ENCODE measurements at regions not wholly inside any gene's neighbourhood (a gene's known extent, or its start where the extent isn't known, plus 50 kb on each side); places are given as distances from the start of the nearest gene placed in this dataset.

DNA sequence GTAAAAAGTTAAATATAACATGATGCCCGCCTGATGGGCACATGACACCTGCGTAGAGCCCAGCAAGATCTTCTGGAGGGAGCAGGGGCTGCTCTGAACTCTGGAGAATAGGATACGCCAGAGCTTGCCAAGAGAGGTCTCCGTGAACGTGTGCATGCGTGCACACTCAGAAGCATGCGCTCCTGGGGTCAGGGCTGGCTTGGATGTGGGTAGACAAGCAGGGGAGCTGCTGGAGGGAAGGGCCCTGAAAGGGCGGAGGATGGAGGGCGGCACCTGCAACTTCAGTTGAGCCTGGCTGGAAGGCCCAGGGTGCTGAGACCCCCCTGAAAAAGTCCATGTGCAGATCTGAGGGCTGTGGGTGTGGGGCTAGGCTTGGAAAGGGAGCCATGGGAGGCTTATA lies 828.4 kb upstream of the SALL3 start:
- H3K4me3 ChIP-seq (ENCODE audit: low read depth, low read length): no peak overlapping the region
- DNase-seq (ENCODE audit: low read depth): no peak
- TF ChIP-seq, protein P1, sequence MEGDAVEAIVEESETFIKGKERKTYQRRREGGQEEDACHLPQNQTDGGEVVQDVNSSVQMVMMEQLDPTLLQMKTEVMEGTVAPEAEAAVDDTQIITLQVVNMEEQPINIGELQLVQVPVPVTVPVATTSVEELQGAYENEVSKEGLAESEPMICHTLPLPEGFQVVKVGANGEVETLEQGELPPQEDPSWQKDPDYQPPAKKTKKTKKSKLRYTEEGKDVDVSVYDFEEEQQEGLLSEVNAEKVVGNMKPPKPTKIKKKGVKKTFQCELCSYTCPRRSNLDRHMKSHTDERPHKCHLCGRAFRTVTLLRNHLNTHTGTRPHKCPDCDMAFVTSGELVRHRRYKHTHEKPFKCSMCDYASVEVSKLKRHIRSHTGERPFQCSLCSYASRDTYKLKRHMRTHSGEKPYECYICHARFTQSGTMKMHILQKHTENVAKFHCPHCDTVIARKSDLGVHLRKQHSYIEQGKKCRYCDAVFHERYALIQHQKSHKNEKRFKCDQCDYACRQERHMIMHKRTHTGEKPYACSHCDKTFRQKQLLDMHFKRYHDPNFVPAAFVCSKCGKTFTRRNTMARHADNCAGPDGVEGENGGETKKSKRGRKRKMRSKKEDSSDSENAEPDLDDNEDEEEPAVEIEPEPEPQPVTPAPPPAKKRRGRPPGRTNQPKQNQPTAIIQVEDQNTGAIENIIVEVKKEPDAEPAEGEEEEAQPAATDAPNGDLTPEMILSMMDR (conservative IDR thresholded peaks at IDR 0.05; ENCODE audit: low read depth, low read length): no peak

DNA sequence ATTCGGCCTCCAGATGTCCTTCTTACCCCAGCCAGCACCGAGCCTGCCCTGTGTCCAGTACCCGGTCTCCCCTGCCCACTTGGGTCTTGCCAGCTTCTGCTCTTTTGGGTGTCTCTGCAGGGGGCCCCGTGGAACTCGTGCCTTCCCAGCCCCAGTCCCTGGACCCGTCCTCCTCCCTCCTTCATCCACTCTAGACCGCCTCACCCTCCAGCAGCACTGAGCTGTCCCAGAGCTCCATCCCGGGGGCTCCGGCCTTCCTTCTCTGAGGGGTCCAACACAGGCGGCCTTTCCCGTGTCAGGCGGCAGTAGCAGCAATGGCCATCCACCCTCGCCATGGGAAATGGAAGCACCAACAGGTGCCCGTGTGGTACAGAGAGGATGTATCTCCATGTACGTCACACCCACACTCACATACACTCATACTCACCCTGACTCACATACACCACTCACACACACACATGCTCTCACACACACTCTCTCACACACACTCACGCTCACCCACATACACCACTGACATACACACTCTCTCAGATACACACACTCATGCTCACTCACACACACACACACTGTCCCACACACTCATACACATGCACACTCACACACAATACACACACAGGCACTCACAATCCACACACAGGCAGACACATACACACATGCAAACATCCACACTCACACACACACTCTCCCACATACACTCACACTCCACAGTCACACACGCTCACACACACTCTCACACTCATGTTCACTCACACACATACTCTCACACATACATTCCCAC lies 827.5 kb upstream of the SALL3 start:
- DNase-seq (ENCODE audit: low read depth): no peak
- H3K4me3 ChIP-seq (ENCODE audit: low read depth, low read length): no peak overlapping the region
- TF ChIP-seq, protein P1 (conservative IDR thresholded peaks at IDR 0.05; ENCODE audit: low read depth, low read length): no peak

DNA sequence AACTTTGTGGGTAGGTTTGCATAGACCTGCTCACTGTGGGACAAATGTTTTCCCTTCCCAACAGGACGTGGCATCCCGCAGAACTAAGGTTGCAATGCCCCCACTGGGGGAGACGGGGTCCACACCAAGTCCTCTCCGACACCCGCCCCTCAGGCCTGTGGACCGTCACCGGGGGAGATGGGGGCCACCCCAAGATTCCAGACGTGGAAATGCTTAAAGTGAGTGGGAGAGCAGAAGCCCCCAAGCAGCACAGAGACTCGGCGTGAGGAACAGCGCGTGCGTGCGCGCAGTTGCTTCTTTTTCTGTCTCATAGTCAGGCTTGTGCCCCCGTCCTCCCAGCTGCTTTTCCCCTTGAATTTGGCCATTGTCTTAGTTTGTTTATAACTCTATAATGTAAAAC lies 826.3 kb upstream of the SALL3 start:
- H3K4me3 ChIP-seq (ENCODE audit: low read depth, low read length): no peak overlapping the region
- TF ChIP-seq, protein P1 (conservative IDR thresholded peaks at IDR 0.05; ENCODE audit: low read depth, low read length): no peak
- DNase-seq (ENCODE audit: low read depth): no peak

DNA sequence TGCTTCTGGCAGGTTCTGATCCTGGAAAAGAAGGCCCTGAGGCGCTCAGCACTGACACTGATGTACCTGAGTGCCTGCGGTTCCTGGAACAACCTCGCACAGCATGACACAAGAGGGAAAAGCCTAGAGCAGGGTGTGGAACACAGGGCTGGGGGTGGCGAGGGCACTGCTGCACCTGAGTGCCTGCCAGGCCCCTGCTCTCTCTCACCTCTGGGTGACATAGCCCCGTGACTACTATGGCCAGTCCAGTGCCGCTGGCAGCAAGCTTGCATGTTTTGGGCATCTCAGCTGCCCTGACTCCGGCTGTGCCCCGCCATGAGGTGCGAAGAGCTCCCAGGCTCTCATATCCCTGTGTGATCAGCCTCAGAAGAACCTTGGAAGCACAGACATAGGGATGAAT lies 825.2 kb upstream of the SALL3 start:
- no peak overlapping the region for H3K4me3 ChIP-seq (ENCODE audit: low read depth, low read length)
- DNase-seq (ENCODE audit: low read depth): no peak
- TF ChIP-seq, protein P1 (conservative IDR thresholded peaks at IDR 0.05; ENCODE audit: low read depth, low read length): no peak

DNA sequence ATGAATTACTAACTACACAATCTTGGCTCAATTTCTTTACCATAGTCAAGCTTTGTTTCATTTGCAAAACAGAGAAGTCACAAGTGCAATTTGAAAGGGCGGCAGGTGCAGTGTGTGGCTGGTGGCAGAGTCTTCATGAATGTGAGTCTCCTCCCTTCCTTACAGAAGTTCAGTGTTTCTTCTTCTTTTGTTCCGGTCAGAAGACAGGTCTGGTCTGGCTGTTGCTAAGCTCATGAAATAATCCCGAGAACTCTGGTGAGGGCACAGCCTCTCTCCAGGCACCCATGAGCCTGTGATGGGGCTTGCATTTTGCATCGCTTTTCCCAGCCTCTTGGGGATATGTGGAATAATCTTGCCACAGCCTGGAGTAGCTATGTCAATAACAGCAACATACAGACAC lies 824.8 kb upstream of the SALL3 start:
- DNase-seq (ENCODE audit: low read depth): no peak
- no peak overlapping the region for H3K4me3 ChIP-seq (ENCODE audit: low read depth, low read length)
- TF ChIP-seq, protein P1 (conservative IDR thresholded peaks at IDR 0.05; ENCODE audit: low read depth, low read length): no peak

DNA sequence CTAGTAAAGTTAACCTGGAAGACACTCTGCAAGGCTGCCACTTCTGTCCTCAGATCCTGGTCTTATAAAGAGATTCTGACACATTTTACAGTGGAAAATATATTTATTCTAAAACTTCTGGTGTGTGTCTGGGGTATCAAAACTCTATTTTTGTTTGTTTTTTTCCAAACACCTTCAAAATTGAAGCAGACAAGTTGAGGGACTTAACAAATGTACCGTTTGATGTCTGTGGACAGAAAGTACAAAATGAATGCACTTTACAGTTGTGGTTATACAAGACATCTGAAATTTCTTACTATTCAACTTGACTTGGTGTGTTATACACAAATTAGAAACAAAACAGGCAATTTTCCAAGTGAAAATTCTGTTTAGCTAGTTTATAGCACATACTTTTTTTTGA lies 823.2 kb upstream of the SALL3 start:
- TF ChIP-seq, protein P1 (conservative IDR thresholded peaks at IDR 0.05; ENCODE audit: low read depth, low read length): no peak
- H3K4me3 ChIP-seq (ENCODE audit: low read depth, low read length): no peak overlapping the region
- DNase-seq (ENCODE audit: low read depth): no peak

DNA sequence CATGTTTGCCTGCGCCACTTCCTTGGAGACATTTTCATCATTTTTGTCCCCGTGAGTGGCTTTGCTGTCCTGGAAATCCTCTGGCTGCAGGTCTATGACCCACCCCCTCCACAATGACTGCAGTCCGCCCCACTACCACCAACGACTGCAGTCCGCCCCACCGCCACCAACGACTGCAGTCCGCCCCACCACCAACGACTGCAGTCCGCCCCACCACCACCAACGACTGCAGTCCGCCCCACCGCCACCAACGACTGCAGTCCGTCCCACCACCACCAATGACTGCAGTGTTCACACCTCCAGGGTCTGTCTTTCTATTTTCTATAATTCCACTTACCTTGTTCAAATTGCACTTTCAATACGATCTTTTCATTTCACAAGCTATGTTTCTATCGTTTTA lies 820.7 kb upstream of the SALL3 start:
- TF ChIP-seq, protein P1 (conservative IDR thresholded peaks at IDR 0.05; ENCODE audit: low read depth, low read length): no peak
- H3K4me3 ChIP-seq (ENCODE audit: low read depth, low read length): no peak overlapping the region
- DNase-seq (ENCODE audit: low read depth): no peak
